ENCODE measurements at regions not wholly inside any gene's neighbourhood (a gene's known extent, or its start where the extent isn't known, plus 50 kb on each side); places are given as distances from the start of the nearest gene placed in this dataset.

- no peak for DNase-seq (ENCODE audit: extremely low read depth, low read depth)
- TF ChIP-seq CTCF (IDR thresholded peaks at IDR 0.05; ENCODE audit: low read depth, low read length, missing control alignments): no peak
- H3K4me3 ChIP-seq (replicated peaks; ENCODE audit: low read depth, low read length): no peak overlapping the region
Observed at GRCh38 chr2:156647377-156648010, 211.3 kb downstream of the GPD2 start.

- no peak for DNase-seq (ENCODE audit: extremely low read depth, low read depth)
- H3K4me3 ChIP-seq (replicated peaks; ENCODE audit: low read depth, low read length): no peak overlapping the region
- no peak for TF ChIP-seq CTCF (IDR thresholded peaks at IDR 0.05; ENCODE audit: low read depth, low read length, missing control alignments)
Observed at GRCh38 chr2:156648522-156648921, 212.3 kb downstream of the GPD2 start.

GRCh38 chr2:156649596-156649995, 213.4 kb downstream of the GPD2 start:
- no peak for DNase-seq (ENCODE audit: extremely low read depth, low read depth)
- no peak for TF ChIP-seq CTCF (IDR thresholded peaks at IDR 0.05; ENCODE audit: low read depth, low read length, missing control alignments)

GRCh38 chr2:156652691-156653090, 216.5 kb downstream of the GPD2 start:
- no peak for TF ChIP-seq CTCF (IDR thresholded peaks at IDR 0.05; ENCODE audit: low read depth, low read length, missing control alignments)
- no peak overlapping the region for H3K4me3 ChIP-seq (replicated peaks; ENCODE audit: low read depth, low read length)
- no peak for DNase-seq (ENCODE audit: extremely low read depth, low read depth)

More at GRCh38 chr2:156649596-156649995, 213.4 kb downstream of the GPD2 start:
- no peak overlapping the region for H3K4me3 ChIP-seq (replicated peaks; ENCODE audit: low read depth, low read length)

- DNase-seq (ENCODE audit: extremely low read depth, low read depth): no peak
- H3K4me3 ChIP-seq (replicated peaks; ENCODE audit: low read depth, low read length): no peak overlapping the region
Observed at GRCh38 chr2:156653675-156654074, 217.5 kb downstream of the GPD2 start.

GRCh38 chr2:156657809-156658208, 221.6 kb downstream of the GPD2 start:
- no peak for TF ChIP-seq CTCF (IDR thresholded peaks at IDR 0.05; ENCODE audit: low read depth, low read length, missing control alignments)
- no peak for DNase-seq (ENCODE audit: extremely low read depth, low read depth)
- H3K4me3 ChIP-seq (replicated peaks; ENCODE audit: low read depth, low read length): no peak overlapping the region

More at GRCh38 chr2:156653675-156654074, 217.5 kb downstream of the GPD2 start:
- no peak for TF ChIP-seq CTCF (IDR thresholded peaks at IDR 0.05; ENCODE audit: low read depth, low read length, missing control alignments)

- no peak for TF ChIP-seq CTCF (IDR thresholded peaks at IDR 0.05; ENCODE audit: low read depth, low read length, missing control alignments)
Observed at GRCh38 chr2:156659694-156660093, 223.5 kb downstream of the GPD2 start.

More at GRCh38 chr2:156659694-156660093, 223.5 kb downstream of the GPD2 start:
- no peak for DNase-seq (ENCODE audit: extremely low read depth, low read depth)
- no peak overlapping the region for H3K4me3 ChIP-seq (replicated peaks; ENCODE audit: low read depth, low read length)

All from HFF-Myc (cell line).